ENCODE measurements at regions not wholly inside any gene's neighbourhood (a gene's known extent, or its start where the extent isn't known, plus 50 kb on each side); places are given as distances from the start of the nearest gene placed in this dataset.

GRCh38 chr3:144129536-144130214, 158.1 kb downstream of the DIPK2A start:
- DNase-seq: no peak
- no peak overlapping the region for H4K8ac ChIP-seq (replicated peaks; ENCODE audit: insufficient read length, low read depth, low read length)
- Mint-ChIP-seq H3K9me3 (peaks cover 6 to 8% of the 10 kb centered on the region in 2 experiments; a peak in 4 of 5 replicates), H3K27ac (no peak overlapping the region; a peak in 1 of 7 replicates), H3K27me3 (ENCODE audit: low read depth) (no peaks in the 10 kb centered on the region), H3K36me3 (ENCODE audit: insufficient read depth in 1 of 3, low read depth in 3 of 3) (peaks cover 0 to 11% (median 0%) of the 10 kb centered on the region in 3 experiments; a peak in 3 of 7 replicates), H3K4me1 (peaks cover 15 to 18% of the 10 kb centered on the region in 2 experiments), H3K4me3 (no peak overlapping the region)
- no peaks in the 10 kb centered on the region for H4K20me1 ChIP-seq (ENCODE audit: control insufficient read depth, insufficient read depth, insufficient read length)
- H3K4me1 ChIP-seq (ENCODE audit: insufficient read depth, low read length): peaks cover 3% of the 10 kb centered on the region; the same call in 1 of the 2 replicates
- no peak for TF ChIP-seq CTCF (conservative IDR thresholded peaks at IDR 0.05)
- no peaks in the 10 kb centered on the region for H3K23me2 ChIP-seq (ENCODE audit: insufficient read length, low read depth, low read length, poor library complexity, severe bottlenecking)
- H2BK120ac ChIP-seq (ENCODE audit: low read depth, low read length, poor library complexity, severe bottlenecking): no peak overlapping the region
- H2BK15ac ChIP-seq (ENCODE audit: low read depth, low read length): no peak overlapping the region
- no peak overlapping the region for H3K18ac ChIP-seq (ENCODE audit: insufficient read length, low read depth, low read length)
- no peaks in the 10 kb centered on the region for H3K79me2 ChIP-seq (ENCODE audit: insufficient read depth, low read length)
- no peak overlapping the region for H3K4me2 ChIP-seq (ENCODE audit: insufficient read depth, insufficient read length, low read length)
- H3K56ac ChIP-seq (ENCODE audit: insufficient read length, low read depth, low read length): no peak overlapping the region
- no peak overlapping the region for H3K9ac ChIP-seq (ENCODE audit: extremely low read depth, insufficient read length, low read length)
- H3T11ph ChIP-seq (ENCODE audit: low read length): no peak overlapping the region
- H2AFZ ChIP-seq (ENCODE audit: low read length): no peak overlapping the region
- no peak overlapping the region for H3K14ac ChIP-seq (ENCODE audit: insufficient read depth, low read length)
- no peak overlapping the region for H3K27ac ChIP-seq (ENCODE audit: insufficient read length, low read depth, low read length)
- H3K79me1 ChIP-seq (ENCODE audit: insufficient read depth, low read depth, low read length, poor library complexity, severe bottlenecking): no peaks in the 10 kb centered on the region
- H2BK5ac ChIP-seq (ENCODE audit: insufficient read length, low read length): no peak overlapping the region
- H3K4ac ChIP-seq (ENCODE audit: low read depth, low read length): no peak overlapping the region
- no peak overlapping the region for H4K5ac ChIP-seq (ENCODE audit: insufficient read length, low read depth, low read length)
- no peaks in the 10 kb centered on the region for H3K9me3 ChIP-seq (ENCODE audit: control insufficient read depth, low read depth, low read length)
- H2BK20ac ChIP-seq (ENCODE audit: low read depth, low read length, poor library complexity, severe bottlenecking): no peak overlapping the region
- H3K23ac ChIP-seq (ENCODE audit: insufficient read length, low read depth, low read length): no peak overlapping the region
- no peaks in the 10 kb centered on the region for H3K27me3 ChIP-seq (ENCODE audit: insufficient read depth, low read length)
- whole genome bisulfite sequencing (ENCODE audit: extremely low coverage, insufficient read length, low lambda C conversion rate): no CpG with 5 or more reads among the region's 6 CpGs
- no peak overlapping the region for H2BK12ac ChIP-seq (ENCODE audit: insufficient read length, low read depth, low read length)
- H2AK5ac ChIP-seq (ENCODE audit: insufficient read length, low read length): no peak overlapping the region
- no peak overlapping the region for H4K91ac ChIP-seq (ENCODE audit: insufficient read length, low read depth, low read length)

All from H9 (cell line).